Smooth muscle cell (in vitro differentiated cells): ENCODE measurements at regions not wholly inside any gene's neighbourhood (a gene's known extent, or its start where the extent isn't known, plus 50 kb on each side); places are given as distances from the start of the nearest gene placed in this dataset.

ENCODE experiments used
- DNase-seq: peaks from one replicate; lab custom pipeline; 2025; ENCODE audit not compliant: unreplicated experiment; lab: John Stamatoyannopoulos, UW
- H2AFZ ChIP-seq: fragments of 200-600 bp; sonication (generic); 2 replicates; pipeline ENCODE4 v1.6.0; 2016; ENCODE audit warnings: antibody characterized with exemption, low read depth, mild to moderate bottlenecking
- H3F3A ChIP-seq: fragments of 200-600 bp; sonication (generic); 2 replicates; pipeline ENCODE4 v1.6.0; 2017; ENCODE audit warnings: antibody characterized with exemption, low read depth
- H3K27ac ChIP-seq: fragments of 200-600 bp; sonication (generic); 2 replicates; pipeline ENCODE4 v1.5.1; 2016; ENCODE audit warnings: low read depth, mild to moderate bottlenecking
- H3K27me3 ChIP-seq: fragments of 200-600 bp; sonication (generic); 2 replicates; pipeline ENCODE4 v1.6.1; 2016; ENCODE audit warnings: low read depth, mild to moderate bottlenecking
- H3K36me3 ChIP-seq: fragments of 200-600 bp; sonication (generic); 2 replicates; pipeline ENCODE4 v1.5.1; 2016; ENCODE audit warnings: low read depth
- H3K4me1 ChIP-seq: fragments of 200-600 bp; sonication (generic); 2 replicates; pipeline ENCODE4 v1.5.1; 2016; ENCODE audit warnings: low read depth
- H3K4me2 ChIP-seq: fragments of 200-600 bp; sonication (generic); 2 replicates; pipeline ENCODE4 v1.6.0; 2016; ENCODE audit warnings: mild to moderate bottlenecking
- H3K4me3 ChIP-seq: fragments of 200-600 bp; sonication (generic); 2 replicates; pipeline ENCODE4 v1.5.1; 2016; ENCODE audit warnings: mild to moderate bottlenecking
- H3K79me2 ChIP-seq: fragments of 200-600 bp; sonication (generic); 2 replicates; pipeline ENCODE4 v1.6.0; 2016; ENCODE audit warnings: low read depth, mild to moderate bottlenecking
- H3K9ac ChIP-seq: fragments of 200-600 bp; sonication (generic); 2 replicates; pipeline ENCODE4 v1.6.0; 2016; ENCODE audit warnings: low read depth
- H3K9me3 ChIP-seq: fragments of 200-600 bp; sonication (generic); replicated peaks from 2 replicates; pipeline ENCODE4 v1.5.1; 2016; ENCODE audit warnings: low read depth
- H4K20me1 ChIP-seq: fragments of 200-600 bp; sonication (generic); 2 replicates; pipeline ENCODE4 v1.6.0; 2016; ENCODE audit warnings: low read depth
- CTCF ChIP-seq: fragments of 200-600 bp; sonication (generic); IDR thresholded peaks from 2 replicates; pipeline ENCODE4 v1.5.1; 2017; ENCODE audit warnings: borderline replicate concordance, mild to moderate bottlenecking, antibody characterized with exemption; ENCODE audit not compliant: insufficient read depth, poor library complexity, severe bottlenecking
- WGBS: methylation state at CpG from one replicate; pipeline ENCODE4 v1.1.7; 2016; ENCODE audit warnings: low lambda C conversion rate; 5-methylcytosine and 5-hydroxymethylcytosine counted together

- Histone ChIP-seq H3K79me2 (no peaks in the 10 kb centered on the region), H3K9ac (no peak overlapping the region), H3K4me3 (no peak overlapping the region), H4K20me1 (peaks cover 34% of the 10 kb centered on the region), H3K9me3 (no peaks in the 10 kb centered on the region), H3F3A (no peaks in the 10 kb centered on the region), H3K27ac (no peak overlapping the region), H2AFZ (no peak overlapping the region), H3K4me1 (no peaks in the 10 kb centered on the region), H3K27me3 (no peaks in the 10 kb centered on the region), H3K4me2 (no peak overlapping the region), H3K36me3 (no peaks in the 10 kb centered on the region)
- no peak for TF ChIP-seq CTCF
- WGBS, result 97% methylated on average over 42 of the region's 42 CpGs
- DNase-seq, result no peak
Measured at GRCh38 chr22:48646216-48646925, 1181.3 kb downstream of the BRD1 start.

DNA sequence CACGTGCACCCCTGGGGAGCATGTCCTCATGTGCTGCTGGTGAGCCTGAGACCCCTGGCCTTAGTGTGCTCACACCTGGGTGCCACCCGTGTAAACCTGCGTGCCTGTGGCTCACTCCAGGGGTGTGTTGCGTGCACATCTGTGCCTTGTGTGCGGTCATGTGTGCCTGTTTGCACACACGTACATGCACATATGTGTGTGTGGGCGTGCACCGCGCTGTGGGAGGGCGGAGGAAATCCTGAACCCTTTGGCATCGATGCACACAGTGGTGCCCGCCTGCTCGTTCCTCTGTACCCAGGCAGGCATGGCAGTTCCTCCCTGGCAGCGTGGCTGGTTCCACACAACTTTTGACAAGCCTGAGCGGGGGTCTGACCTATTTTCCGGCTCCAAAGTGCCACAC, 1181.9 kb downstream of the BRD1 start:
- TF ChIP-seq CTCF, result no peak
- H3K9me3 ChIP-seq, result no peaks in the 10 kb centered on the region
- WGBS, result 87% methylated on average over 16 of the region's 16 CpGs

GRCh38 chr22:48644997-48645396, 1182.7 kb downstream of the BRD1 start:
- no peak for DNase-seq
- H3K4me1 ChIP-seq, result no peaks in the 10 kb centered on the region
- 90% methylated on average over 6 of the region's 6 CpGs for WGBS
- H3K36me3 ChIP-seq, result no peaks in the 10 kb centered on the region
- no peak overlapping the region for H3K4me3 ChIP-seq
- peaks cover 39% of the 10 kb centered on the region for H4K20me1 ChIP-seq
- H3F3A ChIP-seq, result no peaks in the 10 kb centered on the region
- no peak for TF ChIP-seq CTCF
- H3K4me2 ChIP-seq, result no peak overlapping the region
- H3K79me2 ChIP-seq, result no peaks in the 10 kb centered on the region
- no peaks in the 10 kb centered on the region for H3K9me3 ChIP-seq
- H3K27me3 ChIP-seq, result no peaks in the 10 kb centered on the region
- no peak overlapping the region for H2AFZ ChIP-seq
- no peak overlapping the region for H3K9ac ChIP-seq
- no peak overlapping the region for H3K27ac ChIP-seq

More for the DNA sequence above, 1181.9 kb downstream of the BRD1 start:
- Histone ChIP-seq H3K36me3 (no peaks in the 10 kb centered on the region), H3K4me2 (no peak overlapping the region), H3K4me1 (no peaks in the 10 kb centered on the region), H3K79me2 (no peaks in the 10 kb centered on the region), H3K27ac (no peak overlapping the region), H3K4me3 (no peak overlapping the region), H2AFZ (no peak overlapping the region), H3K9ac (no peak overlapping the region), H4K20me1 (peaks cover 39% of the 10 kb centered on the region), H3K27me3 (no peaks in the 10 kb centered on the region), H3F3A (no peaks in the 10 kb centered on the region)
- DNase-seq, result no peak

GRCh38 chr22:48644108-48644507, 1183.6 kb downstream of the BRD1 start:
- no peak overlapping the region for H3K4me2 ChIP-seq
- no peak overlapping the region for H3K4me3 ChIP-seq
- 92% methylated on average over 9 of the region's 9 CpGs for WGBS
- no peak overlapping the region for H3K27ac ChIP-seq
- no peak overlapping the region for H2AFZ ChIP-seq
- H3K79me2 ChIP-seq, result no peaks in the 10 kb centered on the region
- no peaks in the 10 kb centered on the region for H3K27me3 ChIP-seq
- no peak for DNase-seq
- no peaks in the 10 kb centered on the region for H3K4me1 ChIP-seq
- H3K36me3 ChIP-seq, result no peaks in the 10 kb centered on the region
- H3K9ac ChIP-seq, result no peak overlapping the region
- TF ChIP-seq CTCF, result no peak
- H4K20me1 ChIP-seq, result peaks cover 48% of the 10 kb centered on the region
- H3F3A ChIP-seq, result no peaks in the 10 kb centered on the region
- no peaks in the 10 kb centered on the region for H3K9me3 ChIP-seq
